HEK293 (cell line): ENCODE measurements at regions not wholly inside any gene's neighbourhood (a gene's known extent, or its start where the extent isn't known, plus 50 kb on each side); places are given as distances from the start of the nearest gene placed in this dataset.

Source experiments
- CTCF ChIA-PET: fragments of 350-600 bp; formaldehyde crosslinking; extraction: SDS; loops from one replicate; lab custom pipeline; 2021; ENCODE audit warnings: antibody characterized with exemption; lab: Yijun Ruan, JAX
- POLR2A ChIA-PET: fragments of 300-600 bp; formaldehyde crosslinking; extraction: SDS; loops from one replicate; lab custom pipeline; 2020; ENCODE audit warnings: antibody characterized with exemption, inconsistent platforms; lab: Yijun Ruan, JAX
- H3K27ac ChIP-seq: fragments of 200-500 bp; sonication (Bioruptor generic); 2 replicates; pipeline ENCODE4 v1.5.1; 2014; ENCODE audit warnings: low read depth, low read length, control low read depth, inconsistent platforms; ENCODE audit errors: extremely low read depth
- H3K36me3 ChIP-seq, 2 experiments: fragments of 200-500 bp in 1 of 2; sonication (Bioruptor generic) in 1 of 2; 1 replicate in 1 of 2; 2 replicates in 1 of 2; pipeline ENCODE4 v1.5.1; 2014 to 2017; ENCODE audit warnings: inconsistent platforms in 2 of 2, low read length in 2 of 2; ENCODE audit not compliant: control insufficient read depth in 2 of 2, insufficient read depth in 1 of 2
- H3K4me1 ChIP-seq: fragments of 200-500 bp; sonication (Bioruptor generic); 2 replicates; pipeline ENCODE4 v1.5.1; 2014; ENCODE audit warnings: mild to moderate bottlenecking, low read length, inconsistent platforms; ENCODE audit not compliant: control insufficient read depth, insufficient read depth
- H3K4me3 ChIP-seq: 2 replicates; pipeline ENCODE4 v1.5.1; 2011; ENCODE audit warnings: low read depth, mild to moderate bottlenecking, control low read depth, low read length, moderate library complexity
- H3K9me3 ChIP-seq: fragments of 200-500 bp; sonication (Bioruptor generic); 2 replicates; pipeline ENCODE4 v1.5.1; 2014; ENCODE audit warnings: low read depth, low read length, inconsistent platforms; ENCODE audit not compliant: control insufficient read depth, insufficient read depth
- BCL11B ChIP-seq: fragments of 450-650 bp; formaldehyde crosslinking; IDR thresholded peaks from 2 replicates; pipeline ENCODE4 v1.5.1; 2016; ENCODE audit warnings: low read depth, missing biosample characterization, missing genetic modification characterization
- KLF1 ChIP-seq: fragments of 450-650 bp; formaldehyde crosslinking; IDR thresholded peaks from 2 replicates; pipeline ENCODE4 v1.5.1; 2016; ENCODE audit warnings: missing biosample characterization, missing genetic modification characterization
- KLF7 ChIP-seq: fragments of 450-650 bp; formaldehyde crosslinking; IDR thresholded peaks from 2 replicates; pipeline ENCODE4 v1.5.1; 2016; ENCODE audit warnings: missing biosample characterization, missing genetic modification characterization, borderline replicate concordance
- RBAK ChIP-seq: fragments of 450-650 bp; formaldehyde crosslinking; IDR thresholded peaks from 2 replicates; pipeline ENCODE4 v1.5.1; 2016; ENCODE audit warnings: missing biosample characterization, missing genetic modification characterization
- SP7 ChIP-seq: fragments of 450-650 bp; formaldehyde crosslinking; IDR thresholded peaks from 2 replicates; pipeline ENCODE4 v1.5.1; 2016; ENCODE audit warnings: missing biosample characterization, missing genetic modification characterization
- WT1 ChIP-seq: fragments of 450-650 bp; formaldehyde crosslinking; IDR thresholded peaks from 2 replicates; pipeline ENCODE4 v1.5.1; 2016; ENCODE audit warnings: missing biosample characterization, missing genetic modification characterization
- ZNF132 ChIP-seq: fragments of 450-650 bp; formaldehyde crosslinking; IDR thresholded peaks from 2 replicates; pipeline ENCODE4 v1.5.1; 2017; ENCODE audit warnings: missing biosample characterization, missing genetic modification characterization, borderline replicate concordance
- ZNF248 ChIP-seq: fragments of 450-650 bp; formaldehyde crosslinking; IDR thresholded peaks from 2 replicates; pipeline ENCODE4 v1.5.1; 2017; ENCODE audit warnings: missing biosample characterization, missing genetic modification characterization
- ZNF48 ChIP-seq: fragments of 450-650 bp; formaldehyde crosslinking; IDR thresholded peaks from 2 replicates; pipeline ENCODE4 v1.5.1; 2016; ENCODE audit warnings: missing biosample characterization, missing genetic modification characterization
- ZNF501 ChIP-seq: fragments of 450-650 bp; formaldehyde crosslinking; IDR thresholded peaks from 2 replicates; pipeline ENCODE4 v1.5.1; 2016; ENCODE audit warnings: missing biosample characterization, missing genetic modification characterization
- ZNF561 ChIP-seq: fragments of 450-650 bp; IDR thresholded peaks from 2 replicates; pipeline ENCODE4 v1.5.1; 2018; ENCODE audit warnings: missing biosample characterization, missing genetic modification characterization, borderline replicate concordance
- ZNF623 ChIP-seq: fragments of 450-650 bp; formaldehyde crosslinking; IDR thresholded peaks from 2 replicates; pipeline ENCODE4 v1.5.1; 2016; ENCODE audit warnings: missing biosample characterization, missing genetic modification characterization
- TF ChIP-seq, protein P1 (sequence below): fragments of 450-650 bp; IDR thresholded peaks from 2 replicates; pipeline ENCODE4 v1.5.1; 2018; ENCODE audit warnings: missing biosample characterization, mild to moderate bottlenecking, missing genetic modification characterization
- TF ChIP-seq, protein P2 (sequence below): fragments of 450-650 bp; IDR thresholded peaks from 2 replicates; pipeline ENCODE4 v1.5.1; 2018; ENCODE audit warnings: missing biosample characterization, missing genetic modification characterization
- TF ChIP-seq, protein P3 (sequence below): fragments of 450-650 bp; formaldehyde crosslinking; IDR thresholded peaks from 2 replicates; pipeline ENCODE4 v1.5.1; 2016; ENCODE audit warnings: missing biosample characterization, missing genetic modification characterization
- TF ChIP-seq, protein P4 (sequence below): fragments of 450-650 bp; formaldehyde crosslinking; IDR thresholded peaks from 2 replicates; pipeline ENCODE4 v1.5.1; 2017; ENCODE audit warnings: missing biosample characterization, missing genetic modification characterization
- TF ChIP-seq, protein P5 (sequence below): fragments of 450-650 bp; formaldehyde crosslinking; IDR thresholded peaks from 2 replicates; pipeline ENCODE4 v1.5.1; 2016; ENCODE audit warnings: missing biosample characterization, missing genetic modification characterization, borderline replicate concordance

DNA sequence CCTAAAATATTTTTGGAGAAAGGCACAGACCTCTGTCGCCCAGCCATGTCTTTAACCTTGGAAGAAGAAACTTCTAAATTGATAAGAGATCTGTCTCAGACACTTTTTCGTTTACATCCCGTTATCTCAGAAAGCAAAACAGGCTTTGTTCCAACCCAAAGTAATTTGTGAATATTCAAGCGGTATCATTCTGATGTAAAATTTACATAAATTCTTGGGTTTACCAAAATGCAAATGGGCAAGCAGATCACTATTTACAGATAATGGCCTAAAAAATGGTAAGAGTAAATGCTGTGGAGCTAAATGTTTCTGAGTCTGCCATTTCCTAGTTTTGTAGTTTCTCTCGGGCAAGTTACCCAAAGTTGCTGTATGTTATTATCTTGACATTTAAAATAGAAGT, 101.9 kb upstream of the VPREB1 start:
- TF ChIP-seq, protein P1, sequence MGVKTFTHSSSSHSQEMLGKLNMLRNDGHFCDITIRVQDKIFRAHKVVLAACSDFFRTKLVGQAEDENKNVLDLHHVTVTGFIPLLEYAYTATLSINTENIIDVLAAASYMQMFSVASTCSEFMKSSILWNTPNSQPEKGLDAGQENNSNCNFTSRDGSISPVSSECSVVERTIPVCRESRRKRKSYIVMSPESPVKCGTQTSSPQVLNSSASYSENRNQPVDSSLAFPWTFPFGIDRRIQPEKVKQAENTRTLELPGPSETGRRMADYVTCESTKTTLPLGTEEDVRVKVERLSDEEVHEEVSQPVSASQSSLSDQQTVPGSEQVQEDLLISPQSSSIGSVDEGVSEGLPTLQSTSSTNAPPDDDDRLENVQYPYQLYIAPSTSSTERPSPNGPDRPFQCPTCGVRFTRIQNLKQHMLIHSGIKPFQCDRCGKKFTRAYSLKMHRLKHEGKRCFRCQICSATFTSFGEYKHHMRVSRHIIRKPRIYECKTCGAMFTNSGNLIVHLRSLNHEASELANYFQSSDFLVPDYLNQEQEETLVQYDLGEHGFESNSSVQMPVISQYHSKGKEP: no peak
- no peak for TF ChIP-seq ZNF623
- no peak for TF ChIP-seq ZNF132 (tag by site-specific recombination)
- no peak for TF ChIP-seq ZNF248 (tag by site-specific recombination)
- TF ChIP-seq, protein P2, sequence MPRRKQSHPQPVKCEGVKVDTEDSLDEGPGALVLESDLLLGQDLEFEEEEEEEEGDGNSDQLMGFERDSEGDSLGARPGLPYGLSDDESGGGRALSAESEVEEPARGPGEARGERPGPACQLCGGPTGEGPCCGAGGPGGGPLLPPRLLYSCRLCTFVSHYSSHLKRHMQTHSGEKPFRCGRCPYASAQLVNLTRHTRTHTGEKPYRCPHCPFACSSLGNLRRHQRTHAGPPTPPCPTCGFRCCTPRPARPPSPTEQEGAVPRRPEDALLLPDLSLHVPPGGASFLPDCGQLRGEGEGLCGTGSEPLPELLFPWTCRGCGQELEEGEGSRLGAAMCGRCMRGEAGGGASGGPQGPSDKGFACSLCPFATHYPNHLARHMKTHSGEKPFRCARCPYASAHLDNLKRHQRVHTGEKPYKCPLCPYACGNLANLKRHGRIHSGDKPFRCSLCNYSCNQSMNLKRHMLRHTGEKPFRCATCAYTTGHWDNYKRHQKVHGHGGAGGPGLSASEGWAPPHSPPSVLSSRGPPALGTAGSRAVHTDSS (tag by site-specific recombination): no peak
- no peak for TF ChIP-seq SP7 (tag by site-specific recombination)
- no peak for TF ChIP-seq ZNF561 (tag by site-specific recombination)
- no peak for TF ChIP-seq ZNF48
- no peak for TF ChIP-seq KLF7 (tag by site-specific recombination)
- TF ChIP-seq, protein P3, sequence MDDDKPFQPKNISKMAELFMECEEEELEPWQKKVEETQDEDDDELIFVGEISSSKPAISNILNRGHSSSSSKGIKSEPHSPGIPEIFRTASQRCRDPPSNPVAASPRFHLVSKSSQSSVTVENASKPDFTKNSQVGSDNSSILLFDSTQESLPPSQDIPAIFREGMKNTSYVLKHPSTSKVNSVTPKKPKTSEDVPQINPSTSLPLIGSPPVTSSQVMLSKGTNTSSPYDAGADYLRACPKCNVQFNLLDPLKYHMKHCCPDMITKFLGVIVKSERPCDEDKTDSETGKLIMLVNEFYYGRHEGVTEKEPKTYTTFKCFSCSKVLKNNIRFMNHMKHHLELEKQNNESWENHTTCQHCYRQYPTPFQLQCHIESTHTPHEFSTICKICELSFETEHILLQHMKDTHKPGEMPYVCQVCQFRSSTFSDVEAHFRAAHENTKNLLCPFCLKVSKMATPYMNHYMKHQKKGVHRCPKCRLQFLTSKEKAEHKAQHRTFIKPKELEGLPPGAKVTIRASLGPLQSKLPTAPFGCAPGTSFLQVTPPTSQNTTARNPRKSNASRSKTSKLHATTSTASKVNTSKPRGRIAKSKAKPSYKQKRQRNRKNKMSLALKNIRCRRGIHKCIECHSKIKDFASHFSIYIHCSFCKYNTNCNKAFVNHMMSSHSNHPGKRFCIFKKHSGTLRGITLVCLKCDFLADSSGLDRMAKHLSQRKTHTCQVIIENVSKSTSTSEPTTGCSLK: no peak
- TF ChIP-seq KLF1 (tag by site-specific recombination): no peak
- TF ChIP-seq, all 188 proteins: peak for 0
- H3K4me3 ChIP-seq: no peak overlapping the region
- CTCF ChIA-PET: interaction anchor here (0.6 kb wide), 2 partner anchors 41 to 1388 kb away, joined by 3 to 5 read pairs; no protein-coding TSS in a partner anchor
- no peaks in the 10 kb centered on the region for H3K9me3 ChIP-seq
- no peak overlapping the region for H3K27ac ChIP-seq
- no peaks in the 10 kb centered on the region for H3K36me3 ChIP-seq
- H3K4me1 ChIP-seq: no peaks in the 10 kb centered on the region
- POLR2A ChIA-PET: no interaction called here

DNA sequence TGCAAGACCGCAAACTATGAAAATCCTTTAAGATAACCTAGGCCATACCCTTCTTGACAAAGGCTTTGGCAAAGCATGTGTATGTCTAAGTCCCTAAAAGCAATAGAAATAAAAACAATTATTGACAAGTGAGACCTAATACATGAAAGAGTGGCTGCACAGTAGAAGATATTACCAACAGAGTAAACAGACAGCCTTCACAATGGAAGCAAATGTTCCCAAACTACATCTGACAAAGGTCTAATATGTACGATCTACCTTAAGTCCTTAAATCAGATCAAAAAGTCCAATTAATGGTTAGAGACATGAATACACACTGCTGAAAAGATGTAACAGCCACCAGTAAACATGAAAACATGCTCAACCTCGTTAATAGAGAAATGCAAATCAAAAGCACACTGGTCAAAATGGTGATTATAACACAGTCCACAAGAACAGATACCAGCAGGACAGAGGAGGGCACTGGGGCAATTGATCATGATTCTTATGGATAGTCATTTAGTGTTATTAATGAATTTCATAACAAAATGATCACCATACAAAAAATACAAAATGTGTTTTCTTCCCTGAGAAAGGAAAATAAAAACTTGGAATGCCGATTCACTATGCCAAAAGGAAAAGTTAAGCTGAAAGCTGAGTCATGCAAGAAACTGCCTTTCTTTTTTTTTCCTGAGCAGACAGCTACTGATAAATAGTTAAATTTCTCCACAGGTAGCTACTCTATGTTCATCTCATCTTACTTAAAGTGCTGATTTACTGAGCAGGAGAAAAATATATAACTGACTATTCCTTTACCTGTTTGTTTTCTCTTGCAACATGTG, 102.6 kb upstream of the VPREB1 start:
- POLR2A ChIA-PET: no interaction called here
- H3K4me3 ChIP-seq: no peak overlapping the region
- H3K36me3 ChIP-seq: no peaks in the 10 kb centered on the region
- H3K4me1 ChIP-seq: no peaks in the 10 kb centered on the region
- TF ChIP-seq RBAK (tag by site-specific recombination) (no peak), ZNF501 (no peak), BCL11B (tag by site-specific recombination) (no peak), WT1 (tag by site-specific recombination) (no peak)
- TF ChIP-seq, protein P4, sequence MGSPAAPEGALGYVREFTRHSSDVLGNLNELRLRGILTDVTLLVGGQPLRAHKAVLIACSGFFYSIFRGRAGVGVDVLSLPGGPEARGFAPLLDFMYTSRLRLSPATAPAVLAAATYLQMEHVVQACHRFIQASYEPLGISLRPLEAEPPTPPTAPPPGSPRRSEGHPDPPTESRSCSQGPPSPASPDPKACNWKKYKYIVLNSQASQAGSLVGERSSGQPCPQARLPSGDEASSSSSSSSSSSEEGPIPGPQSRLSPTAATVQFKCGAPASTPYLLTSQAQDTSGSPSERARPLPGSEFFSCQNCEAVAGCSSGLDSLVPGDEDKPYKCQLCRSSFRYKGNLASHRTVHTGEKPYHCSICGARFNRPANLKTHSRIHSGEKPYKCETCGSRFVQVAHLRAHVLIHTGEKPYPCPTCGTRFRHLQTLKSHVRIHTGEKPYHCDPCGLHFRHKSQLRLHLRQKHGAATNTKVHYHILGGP (tag by site-specific recombination): no peak
- TF ChIP-seq, protein P5, sequence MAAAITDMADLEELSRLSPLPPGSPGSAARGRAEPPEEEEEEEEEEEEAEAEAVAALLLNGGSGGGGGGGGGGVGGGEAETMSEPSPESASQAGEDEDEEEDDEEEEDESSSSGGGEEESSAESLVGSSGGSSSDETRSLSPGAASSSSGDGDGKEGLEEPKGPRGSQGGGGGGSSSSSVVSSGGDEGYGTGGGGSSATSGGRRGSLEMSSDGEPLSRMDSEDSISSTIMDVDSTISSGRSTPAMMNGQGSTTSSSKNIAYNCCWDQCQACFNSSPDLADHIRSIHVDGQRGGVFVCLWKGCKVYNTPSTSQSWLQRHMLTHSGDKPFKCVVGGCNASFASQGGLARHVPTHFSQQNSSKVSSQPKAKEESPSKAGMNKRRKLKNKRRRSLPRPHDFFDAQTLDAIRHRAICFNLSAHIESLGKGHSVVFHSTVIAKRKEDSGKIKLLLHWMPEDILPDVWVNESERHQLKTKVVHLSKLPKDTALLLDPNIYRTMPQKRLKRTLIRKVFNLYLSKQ: no peak
- H3K27ac ChIP-seq: no peak overlapping the region
- no peaks in the 10 kb centered on the region for H3K9me3 ChIP-seq
- CTCF ChIA-PET: interaction anchor here (0.6 kb wide), 1 partner anchor 42 kb away, joined by 3 read pairs; no protein-coding TSS in a partner anchor
